ENCODE measurements at regions not wholly inside any gene's neighbourhood (a gene's known extent, or its start where the extent isn't known, plus 50 kb on each side); places are given as distances from the start of the nearest gene placed in this dataset.

GRCh38 chr3:78516437-78516836 lies 1251.4 kb downstream of the ROBO1 start:
- Histone ChIP-seq H3K9me3 (ENCODE audit: low read depth) (no peaks in the 10 kb centered on the region), H3K4me2 (ENCODE audit: unreplicated experiment) (no peak overlapping the region), H3K4me3 (no peak overlapping the region), H3K4me1 (ENCODE audit: insufficient read depth) (no peaks in the 10 kb centered on the region), H3K9me2 (ENCODE audit: insufficient read depth) (no peaks in the 10 kb centered on the region), H3K27me3 (replicated peaks; ENCODE audit: insufficient read depth) (no peaks in the 10 kb centered on the region; the same call in 1 of the 2 replicates), H3K27ac (no peak overlapping the region), H4K20me1 (ENCODE audit: insufficient read depth) (no peaks in the 10 kb centered on the region), H3K79me2 (ENCODE audit: insufficient read depth) (no peaks in the 10 kb centered on the region), H3K36me3 (ENCODE audit: low read depth) (no peaks in the 10 kb centered on the region), H3K9ac (no peak overlapping the region), H2AFZ (no peak overlapping the region), H3F3A (ENCODE audit: insufficient read depth) (no peaks in the 10 kb centered on the region)
- in situ Hi-C loops (cut with MboI), result no loop called here
- 16 to 24% methylated on average over 3 of the region's 3 CpGs for WGBS, 2 experiments (ENCODE audit: low coverage in 1 of 2, low lambda C conversion rate in 2 of 2, missing lambda C conversion rate in 2 of 2)
- no peak for DNase-seq
- TF ChIP-seq EZH2phosphoT487 (IDR thresholded peaks at IDR 0.05; ENCODE audit: insufficient read depth, low read depth), result no peak
- no peak for TF ChIP-seq EZH2 (IDR thresholded peaks at IDR 0.05; ENCODE audit: insufficient read depth, poor library complexity, severe bottlenecking)

GRCh38 chr3:78516937-78517336 lies 1250.9 kb downstream of the ROBO1 start:
- H3K9ac ChIP-seq, result no peak overlapping the region
- in situ Hi-C loops (cut with MboI), result no loop called here
- H3K4me1 ChIP-seq (ENCODE audit: insufficient read depth), result no peaks in the 10 kb centered on the region
- H3F3A ChIP-seq (ENCODE audit: insufficient read depth), result no peaks in the 10 kb centered on the region
- no peak overlapping the region for H3K4me3 ChIP-seq
- H3K27me3 ChIP-seq (replicated peaks; ENCODE audit: insufficient read depth), result no peaks in the 10 kb centered on the region; the same call in 1 of the 2 replicates
- H2AFZ ChIP-seq, result no peak overlapping the region
- TF ChIP-seq EZH2 (IDR thresholded peaks at IDR 0.05; ENCODE audit: insufficient read depth, poor library complexity, severe bottlenecking) (no peak), EZH2phosphoT487 (IDR thresholded peaks at IDR 0.05; ENCODE audit: insufficient read depth, low read depth) (no peak)
- no peaks in the 10 kb centered on the region for H3K9me3 ChIP-seq (ENCODE audit: low read depth)
- no peaks in the 10 kb centered on the region for H3K36me3 ChIP-seq (ENCODE audit: low read depth)
- H3K79me2 ChIP-seq (ENCODE audit: insufficient read depth), result no peaks in the 10 kb centered on the region
- H3K4me2 ChIP-seq (ENCODE audit: unreplicated experiment), result no peak overlapping the region
- H3K27ac ChIP-seq, result no peak overlapping the region
- H4K20me1 ChIP-seq (ENCODE audit: insufficient read depth), result no peaks in the 10 kb centered on the region
- H3K9me2 ChIP-seq (ENCODE audit: insufficient read depth), result no peaks in the 10 kb centered on the region
- no peak for DNase-seq

- Histone ChIP-seq H3K27me3 (replicated peaks; ENCODE audit: insufficient read depth) (no peaks in the 10 kb centered on the region; the same call in 1 of the 2 replicates), H3F3A (ENCODE audit: insufficient read depth) (no peaks in the 10 kb centered on the region), H3K4me3 (no peak overlapping the region), H4K20me1 (ENCODE audit: insufficient read depth) (no peaks in the 10 kb centered on the region), H3K4me2 (ENCODE audit: unreplicated experiment) (no peak overlapping the region), H3K9ac (no peak overlapping the region), H2AFZ (no peak overlapping the region), H3K27ac (no peak overlapping the region), H3K36me3 (ENCODE audit: low read depth) (no peaks in the 10 kb centered on the region), H3K79me2 (ENCODE audit: insufficient read depth) (no peaks in the 10 kb centered on the region), H3K9me3 (ENCODE audit: low read depth) (no peaks in the 10 kb centered on the region), H3K4me1 (ENCODE audit: insufficient read depth) (no peaks in the 10 kb centered on the region), H3K9me2 (ENCODE audit: insufficient read depth) (no peaks in the 10 kb centered on the region)
- no peak for TF ChIP-seq EZH2phosphoT487 (IDR thresholded peaks at IDR 0.05; ENCODE audit: insufficient read depth, low read depth)
- TF ChIP-seq EZH2 (IDR thresholded peaks at IDR 0.05; ENCODE audit: insufficient read depth, poor library complexity, severe bottlenecking), result no peak
- 0 to 9% methylated on average over 1 of the region's 1 CpG for WGBS, 2 experiments (ENCODE audit: low coverage in 1 of 2, low lambda C conversion rate in 2 of 2, missing lambda C conversion rate in 2 of 2)
- no peak for DNase-seq
- in situ Hi-C loops (cut with MboI), result no loop called here
These were observed 1249.8 kb downstream of the ROBO1 start for GRCh38 chr3:78517965-78518364.

GRCh38 chr3:78519281-78519680 lies 1248.5 kb downstream of the ROBO1 start:
- Histone ChIP-seq H3K27me3 (replicated peaks; ENCODE audit: insufficient read depth) (no peaks in the 10 kb centered on the region; the same call in 1 of the 2 replicates), H2AFZ (no peak overlapping the region), H4K20me1 (ENCODE audit: insufficient read depth) (no peaks in the 10 kb centered on the region), H3K79me2 (ENCODE audit: insufficient read depth) (no peaks in the 10 kb centered on the region), H3K4me2 (ENCODE audit: unreplicated experiment) (no peak overlapping the region), H3F3A (ENCODE audit: insufficient read depth) (no peaks in the 10 kb centered on the region), H3K9me2 (ENCODE audit: insufficient read depth) (no peaks in the 10 kb centered on the region), H3K27ac (no peak overlapping the region), H3K4me1 (ENCODE audit: insufficient read depth) (no peaks in the 10 kb centered on the region), H3K9me3 (ENCODE audit: low read depth) (no peaks in the 10 kb centered on the region), H3K36me3 (ENCODE audit: low read depth) (no peaks in the 10 kb centered on the region), H3K9ac (no peak overlapping the region), H3K4me3 (no peak overlapping the region)
- no peak for TF ChIP-seq EZH2 (IDR thresholded peaks at IDR 0.05; ENCODE audit: insufficient read depth, poor library complexity, severe bottlenecking)
- TF ChIP-seq EZH2phosphoT487 (IDR thresholded peaks at IDR 0.05; ENCODE audit: insufficient read depth, low read depth), result no peak
- 16 to 27% methylated on average over 2 of the region's 2 CpGs for WGBS, 2 experiments (ENCODE audit: low coverage in 1 of 2, low lambda C conversion rate in 2 of 2, missing lambda C conversion rate in 2 of 2)
- in situ Hi-C loops (cut with MboI), result no loop called here
- no peak for DNase-seq

- Histone ChIP-seq H3K27ac (no peak overlapping the region), H3K36me3 (ENCODE audit: low read depth) (no peaks in the 10 kb centered on the region), H3F3A (ENCODE audit: insufficient read depth) (no peaks in the 10 kb centered on the region), H3K9me2 (ENCODE audit: insufficient read depth) (no peaks in the 10 kb centered on the region), H2AFZ (no peak overlapping the region), H3K9me3 (ENCODE audit: low read depth) (no peaks in the 10 kb centered on the region), H4K20me1 (ENCODE audit: insufficient read depth) (no peaks in the 10 kb centered on the region), H3K4me2 (ENCODE audit: unreplicated experiment) (no peak overlapping the region), H3K4me3 (no peak overlapping the region), H3K9ac (no peak overlapping the region), H3K79me2 (ENCODE audit: insufficient read depth) (no peaks in the 10 kb centered on the region), H3K27me3 (replicated peaks; ENCODE audit: insufficient read depth) (no peaks in the 10 kb centered on the region), H3K4me1 (ENCODE audit: insufficient read depth) (no peaks in the 10 kb centered on the region)
- no peak for DNase-seq
- TF ChIP-seq EZH2phosphoT487 (IDR thresholded peaks at IDR 0.05; ENCODE audit: insufficient read depth, low read depth) (no peak), EZH2 (IDR thresholded peaks at IDR 0.05; ENCODE audit: insufficient read depth, poor library complexity, severe bottlenecking) (no peak)
- in situ Hi-C loops (cut with MboI), result no loop called here
- WGBS, 2 experiments (ENCODE audit: low coverage in 1 of 2, low lambda C conversion rate in 2 of 2, missing lambda C conversion rate in 2 of 2), result 28 to 30% methylated on average over 2 to 3 of the region's 3 CpGs
These were observed 1238.2 kb downstream of the ROBO1 start for GRCh38 chr3:78529601-78530000.

All from GM23248 (cell line).